GM18858 (cell line): ENCODE measurements at regions not wholly inside any gene's neighbourhood (a gene's known extent, or its start where the extent isn't known, plus 50 kb on each side); places are given as distances from the start of the nearest gene placed in this dataset.
"Not testable (repeated sequence)": the region's sequence is repeated elsewhere in the genome, so short reads cannot be mapped to it uniquely, and the experiment has no call there.

Experiments used
- ATAC-seq: cut with Tn5 transposase; IDR thresholded peaks from one replicate; pipeline ENCODE4 v1.9.1; 2021; ENCODE audit not compliant: unreplicated experiment

DNA sequence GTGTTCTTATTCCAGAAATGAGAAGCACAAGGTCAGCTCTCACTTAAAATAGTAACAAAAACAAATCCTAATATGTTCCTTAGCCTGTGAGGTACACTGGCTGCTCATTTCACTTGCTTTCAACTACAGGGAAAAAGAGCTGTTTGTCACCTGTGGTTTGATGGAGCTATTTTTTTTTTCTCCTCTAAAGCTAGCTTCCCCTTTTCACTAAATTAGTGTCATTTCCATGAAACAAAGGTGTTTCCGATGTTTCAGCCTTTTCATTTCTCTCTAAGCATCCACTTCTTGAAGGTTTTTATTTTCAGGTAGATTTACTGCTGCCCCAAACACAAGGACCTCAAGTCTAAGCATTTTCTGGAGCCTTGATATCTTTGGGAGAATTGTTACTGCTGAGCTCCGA lies 148.6 kb downstream of the RBMX2 start:
- no peak for ATAC-seq

DNA sequence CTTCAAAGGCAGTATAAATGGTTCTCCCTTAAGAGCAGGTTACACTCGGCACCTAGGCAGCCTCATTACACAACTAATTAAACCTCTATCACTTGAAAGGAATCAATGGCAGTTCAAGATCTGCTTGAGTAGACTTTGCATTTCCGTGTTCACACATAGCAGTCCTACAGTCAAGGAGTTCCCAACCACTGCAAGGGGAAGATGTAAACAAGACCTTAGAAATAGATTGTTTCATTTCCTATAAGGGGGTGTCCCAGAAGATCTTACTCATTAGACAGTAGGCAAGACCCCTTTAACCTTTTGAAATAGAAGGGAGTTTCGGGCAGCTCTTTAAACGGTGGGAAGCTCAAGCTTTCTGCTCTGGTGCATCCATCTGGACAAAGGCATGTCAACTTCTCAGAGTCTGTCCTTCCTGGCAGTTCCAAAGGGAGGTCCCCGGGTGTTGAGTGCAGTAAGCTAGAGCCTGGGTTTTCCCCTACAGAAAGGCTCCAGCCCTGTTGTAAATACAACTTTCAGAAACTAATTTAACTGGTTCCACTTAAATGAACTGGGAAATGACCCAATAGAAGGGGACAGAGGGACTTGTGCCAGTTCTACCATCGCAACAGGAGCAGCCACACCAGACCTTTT lies 150.8 kb downstream of the RBMX2 start:
- ATAC-seq, result peak; percentile 89

DNA sequence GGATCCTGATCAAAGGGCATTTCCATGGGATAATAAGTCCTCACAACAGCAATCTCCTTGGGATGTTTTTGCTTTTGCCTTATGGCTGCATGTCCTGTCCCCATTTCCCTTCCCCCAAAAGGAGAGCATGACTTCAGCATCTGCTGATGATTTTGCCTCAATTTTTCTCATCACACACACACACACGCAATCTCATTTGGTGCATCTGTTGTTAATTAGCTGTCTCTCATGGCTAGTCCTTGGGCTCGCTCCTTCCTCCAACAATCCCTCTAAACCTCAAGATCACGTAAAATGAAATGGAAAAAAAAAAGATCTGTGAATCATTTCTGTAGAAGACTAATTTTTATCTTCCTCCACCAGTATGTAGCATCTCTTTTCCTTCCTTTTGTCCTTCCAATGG lies 153.6 kb downstream of the RBMX2 start:
- ATAC-seq, result no peak

DNA sequence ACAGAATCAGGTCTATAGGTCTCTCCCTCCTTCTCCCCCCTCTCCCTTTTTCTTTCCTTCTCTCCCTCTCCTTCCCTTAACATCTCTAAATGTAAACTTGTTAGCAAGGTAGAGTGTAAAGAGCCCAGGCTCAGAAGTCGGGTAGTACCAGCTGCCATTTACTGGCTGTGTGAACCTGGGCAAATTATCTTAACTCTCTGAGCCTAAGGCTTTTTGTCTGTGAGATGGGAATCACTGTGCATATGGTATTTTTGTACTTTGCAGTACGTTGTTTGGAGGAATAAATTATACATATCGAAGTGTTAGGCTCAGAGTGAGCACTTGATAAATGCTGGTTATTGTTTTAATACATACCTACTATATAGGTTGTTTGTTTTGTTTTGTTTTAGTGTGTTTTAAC lies 154.0 kb downstream of the RBMX2 start:
- no peak for ATAC-seq

DNA sequence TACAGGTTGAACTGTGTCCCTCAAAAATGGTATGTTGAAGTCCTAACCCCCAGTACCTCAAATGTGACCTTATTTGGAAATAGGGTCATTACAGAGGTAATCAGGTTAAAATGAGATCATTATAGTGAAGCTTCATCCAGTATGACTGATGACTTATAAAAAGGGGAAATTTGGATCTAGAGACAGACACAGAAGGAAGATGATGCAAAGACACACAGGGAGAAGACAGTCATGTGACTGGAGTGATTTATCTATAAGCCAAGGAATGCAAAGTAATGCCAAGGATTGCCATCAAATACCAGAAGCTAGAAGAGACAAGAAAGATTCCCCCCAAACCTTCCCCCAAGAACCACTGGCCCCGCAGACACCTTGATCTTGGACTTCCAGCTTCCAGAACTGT lies 155.2 kb downstream of the RBMX2 start:
- no peak for ATAC-seq

DNA sequence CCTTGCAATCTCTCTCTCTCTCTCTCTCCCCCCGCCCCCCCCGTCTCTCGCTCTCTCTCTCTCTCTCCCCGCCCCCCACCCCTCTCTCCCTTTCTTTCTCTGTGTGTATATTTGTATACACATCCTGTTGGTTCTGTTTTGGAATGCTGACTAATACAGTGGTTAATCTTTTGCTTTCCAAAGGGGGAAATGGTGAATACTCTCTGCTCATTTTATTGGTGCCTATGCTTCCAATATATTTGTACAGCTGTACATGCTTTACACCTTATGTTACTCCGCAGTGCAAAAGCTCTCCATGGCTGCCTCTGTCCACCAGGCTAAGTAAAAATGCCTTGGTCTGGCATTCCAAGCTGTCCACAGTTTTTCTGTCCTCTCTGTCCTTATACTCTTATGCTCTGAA lies 158.8 kb downstream of the RBMX2 start:
- no peak for ATAC-seq

DNA sequence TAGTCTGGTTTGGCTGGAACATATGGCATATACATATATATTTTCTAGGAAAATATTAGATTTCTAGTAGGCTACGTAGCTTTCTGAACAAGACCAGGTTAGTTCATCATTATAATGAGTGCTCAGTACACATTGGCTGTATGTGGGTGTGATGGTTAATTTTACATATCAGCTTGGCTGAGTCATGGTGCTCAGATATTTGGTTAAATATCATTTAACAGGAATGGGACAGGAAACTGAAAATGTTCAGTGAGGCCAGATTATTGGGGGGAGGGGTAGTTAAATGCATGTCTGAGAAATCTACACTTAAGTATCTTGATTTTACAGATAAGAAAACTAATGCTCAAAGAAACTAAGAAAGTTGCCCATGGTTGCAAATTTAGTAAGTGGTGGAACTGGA lies 160.1 kb downstream of the RBMX2 start:
- ATAC-seq, result no peak

DNA sequence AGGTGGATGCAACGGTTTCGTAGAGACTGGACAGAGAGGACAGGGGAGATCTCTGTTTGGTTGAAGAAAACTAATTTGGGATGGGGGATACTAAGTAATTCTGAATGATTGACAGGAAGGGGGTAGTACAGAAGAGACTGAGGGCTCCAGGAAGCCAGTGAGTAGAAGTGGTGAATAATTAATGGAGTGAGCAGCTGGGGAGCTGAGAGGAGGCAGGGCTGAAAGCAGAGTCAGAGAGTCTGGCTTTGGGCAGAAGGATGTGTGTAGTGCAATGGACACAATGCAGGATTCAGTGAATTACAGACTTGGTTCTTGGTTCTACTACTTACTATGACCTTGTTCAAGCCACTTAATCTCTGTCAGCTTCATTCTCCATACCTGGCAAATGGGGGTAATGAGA lies 161.7 kb downstream of the RBMX2 start:
- ATAC-seq, result no peak

DNA sequence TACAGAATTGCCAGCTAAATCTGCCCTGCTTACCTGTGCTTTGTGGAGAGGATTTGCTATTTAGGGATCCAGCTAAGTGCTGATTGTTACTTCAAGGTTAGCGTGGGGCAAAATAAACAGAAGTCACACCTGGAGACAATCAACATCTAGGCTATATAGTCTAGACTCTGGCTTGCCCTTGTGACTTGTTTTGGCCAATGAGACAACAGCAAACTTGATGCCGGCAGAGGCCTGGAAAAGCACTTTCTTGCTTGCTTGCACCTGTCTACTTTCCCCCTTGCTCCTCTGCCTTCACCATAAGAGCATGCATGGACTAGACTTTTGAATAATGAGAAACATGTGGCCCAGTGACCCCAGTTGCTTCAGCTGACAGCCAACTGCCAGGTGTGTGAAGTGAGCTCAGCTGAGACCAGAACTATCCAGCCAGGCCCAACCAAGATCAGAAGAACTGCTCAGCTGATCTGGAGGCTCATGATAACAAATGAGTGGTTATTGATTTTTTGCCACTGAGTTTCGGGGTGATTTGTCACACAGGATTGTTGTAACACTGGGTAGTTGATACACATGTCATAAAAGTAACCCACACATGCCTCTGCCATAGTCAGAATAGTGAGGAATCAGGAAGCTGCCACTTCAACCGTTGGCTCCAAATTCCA lies 164.4 kb downstream of the RBMX2 start:
- ATAC-seq, result no peak

DNA sequence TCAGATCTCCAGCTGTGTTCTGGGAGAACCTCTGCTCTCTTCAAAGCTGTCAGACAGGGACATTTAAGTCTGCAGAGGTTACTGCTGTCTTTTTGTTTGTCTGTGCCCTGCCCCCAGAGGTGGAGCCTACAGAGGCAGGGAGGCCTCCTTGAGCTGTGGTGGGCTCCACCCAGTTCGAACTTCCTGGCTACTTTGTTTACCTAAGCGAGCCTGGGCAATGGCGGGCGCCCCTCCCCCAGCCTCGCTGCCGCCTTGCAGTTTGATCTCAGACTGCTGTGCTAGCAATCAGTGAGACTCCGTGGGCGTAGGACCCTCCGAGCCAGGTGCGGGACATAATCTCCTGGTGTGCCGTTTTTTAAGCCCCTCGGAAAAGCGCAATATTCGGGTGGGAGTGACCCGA lies 171.2 kb downstream of the RBMX2 start:
- not testable (repeated sequence) for ATAC-seq
